ENCODE measurements at regions not wholly inside any gene's neighbourhood (a gene's known extent, or its start where the extent isn't known, plus 50 kb on each side); places are given as distances from the start of the nearest gene placed in this dataset.
"Not testable (repeated sequence)": the region's sequence is repeated elsewhere in the genome, so short reads cannot be mapped to it uniquely, and the experiment has no call there.

GRCh38 chr9:73049280-73049679 lies 96.4 kb upstream of the ALDH1A1 start:
- TF ChIP-seq POLR2A (IDR thresholded peaks at IDR 0.05): no peak
- TF ChIP-seq CTCF (IDR thresholded peaks at IDR 0.05): no peak
- no peak for TF ChIP-seq POLR2AphosphoS5 (IDR thresholded peaks at IDR 0.05)
- H3K27ac ChIP-seq: no peak overlapping the region
- no peak overlapping the region for H3K4me3 ChIP-seq
- H3K9me3 ChIP-seq: no peaks in the 10 kb centered on the region
- no peaks in the 10 kb centered on the region for H3K36me3 ChIP-seq
- no peak for DNase-seq (ENCODE audit: low spot score in 2 of 2)
- no peaks in the 10 kb centered on the region for H3K4me1 ChIP-seq
- H3K27me3 ChIP-seq: no peaks in the 10 kb centered on the region
- intact Hi-C loops (cut with DNase I; ENCODE audit: low total_unique reads): no loop called here

GRCh38 chr9:73046769-73047168 lies 93.9 kb upstream of the ALDH1A1 start:
- no peak overlapping the region for H3K27ac ChIP-seq
- DNase-seq (ENCODE audit: low spot score in 2 of 2): no peak
- H3K9me3 ChIP-seq: no peaks in the 10 kb centered on the region
- no peaks in the 10 kb centered on the region for H3K27me3 ChIP-seq
- intact Hi-C loops (cut with DNase I; ENCODE audit: low total_unique reads): no loop called here
- H3K36me3 ChIP-seq: no peaks in the 10 kb centered on the region
- no peak overlapping the region for H3K4me3 ChIP-seq
- H3K4me1 ChIP-seq: no peaks in the 10 kb centered on the region
- TF ChIP-seq POLR2AphosphoS5 (IDR thresholded peaks at IDR 0.05) (no peak), CTCF (IDR thresholded peaks at IDR 0.05) (no peak), POLR2A (IDR thresholded peaks at IDR 0.05) (no peak)

GRCh38 chr9:73044776-73045175 lies 91.9 kb upstream of the ALDH1A1 start:
- H3K27ac ChIP-seq; H3K9me3 ChIP-seq; H3K36me3 ChIP-seq; H3K4me1 ChIP-seq; H3K4me3 ChIP-seq; DNase-seq (ENCODE audit: low spot score in 2 of 2); H3K27me3 ChIP-seq; intact Hi-C loops (cut with DNase I; ENCODE audit: low total_unique reads): not testable (repeated sequence)

GRCh38 chr9:73042155-73042554 lies 89.3 kb upstream of the ALDH1A1 start:
- Histone ChIP-seq H3K9me3 (no peaks in the 10 kb centered on the region), H3K36me3 (no peaks in the 10 kb centered on the region), H3K4me3 (no peak overlapping the region), H3K27me3 (no peaks in the 10 kb centered on the region), H3K4me1 (no peaks in the 10 kb centered on the region), H3K27ac (no peak overlapping the region)
- no peak for DNase-seq (ENCODE audit: low spot score in 2 of 2)
- intact Hi-C loops (cut with DNase I; ENCODE audit: low total_unique reads): no loop called here
- TF ChIP-seq CTCF (IDR thresholded peaks at IDR 0.05) (no peak), POLR2A (IDR thresholded peaks at IDR 0.05) (no peak), POLR2AphosphoS5 (IDR thresholded peaks at IDR 0.05) (no peak)

- Histone ChIP-seq H3K27me3 (no peaks in the 10 kb centered on the region), H3K9me3 (no peaks in the 10 kb centered on the region), H3K36me3 (no peaks in the 10 kb centered on the region), H3K4me3 (no peak overlapping the region), H3K27ac (peak overlapping the region; percentile 76 to 86), H3K4me1 (no peaks in the 10 kb centered on the region)
- peak in 2 of 3 donors; percentile 61 to 80 for TF ChIP-seq POLR2AphosphoS5 (IDR thresholded peaks at IDR 0.05)
- TF ChIP-seq POLR2A (IDR thresholded peaks at IDR 0.05): no peak
- DNase-seq (ENCODE audit: low spot score in 2 of 2): peak in 1 of 2 donors; percentile 57
- intact Hi-C loops (cut with DNase I; ENCODE audit: low total_unique reads): no loop called here
Observed at GRCh38 chr9:73039271-73040263, 86.7 kb upstream of the ALDH1A1 start.

GRCh38 chr9:73038613-73039012 lies 85.8 kb upstream of the ALDH1A1 start:
- peak overlapping the region; percentile 76 to 86 for H3K27ac ChIP-seq
- no peaks in the 10 kb centered on the region for H3K9me3 ChIP-seq
- no peaks in the 10 kb centered on the region for H3K36me3 ChIP-seq
- no peaks in the 10 kb centered on the region for H3K4me1 ChIP-seq
- TF ChIP-seq POLR2A (IDR thresholded peaks at IDR 0.05) (no peak), POLR2AphosphoS5 (IDR thresholded peaks at IDR 0.05) (peak in 2 of 3 donors; percentile 20 to 79), CTCF (IDR thresholded peaks at IDR 0.05) (no peak)
- intact Hi-C loops (cut with DNase I; ENCODE audit: low total_unique reads): no loop called here
- DNase-seq (ENCODE audit: low spot score in 2 of 2): peak in 1 of 2 donors; percentile 72
- no peaks in the 10 kb centered on the region for H3K27me3 ChIP-seq
- peak overlapping the region in 2 of 3 donors; percentile 3 to 30 for H3K4me3 ChIP-seq
